CD14-positive monocyte (primary cell): ENCODE measurements at regions not wholly inside any gene's neighbourhood (a gene's known extent, or its start where the extent isn't known, plus 50 kb on each side); places are given as distances from the start of the nearest gene placed in this dataset.
"Not testable (repeated sequence)": the region's sequence is repeated elsewhere in the genome, so short reads cannot be mapped to it uniquely, and the experiment has no call there.

Source experiments
- DNase-seq, 3 donors: peaks; one replicate each; pipeline ENCODE4 v3.0.0-alpha.2; 2011 to 2022
- H2AFZ ChIP-seq: 2 replicates; pipeline ENCODE4 v1.6.0; 2012; ENCODE audit warnings: mild to moderate bottlenecking, low read depth, low read length, inconsistent platforms; ENCODE audit not compliant: insufficient read depth, poor library complexity, severe bottlenecking
- H3K27ac ChIP-seq, 2 donors: 1 replicate in 1 of 2; 2 replicates in 1 of 2; pipeline ENCODE4 v1.5.1; 2012 to 2013; ENCODE audit warnings: low read length in 2 of 2, control low read depth in 1 of 2, inconsistent platforms in 1 of 2, low read depth in 1 of 2, mild to moderate bottlenecking in 1 of 2
- H3K27me3 ChIP-seq, 2 donors: one replicate each; pipeline versions ENCODE4 v1.6.0 to v1.6.1; 2011 to 2013; ENCODE audit warnings: low read length in 2 of 2; ENCODE audit not compliant: control insufficient read depth in 2 of 2, insufficient read depth in 2 of 2
- H3K36me3 ChIP-seq, 2 donors: replicated peaks in 1 of 2; 1 replicate in 1 of 2; 2 replicates in 1 of 2; pipeline versions ENCODE4 v1.5.1 to v1.6.1; 2012 to 2013; ENCODE audit warnings: low read length in 2 of 2, control low read depth in 1 of 2, inconsistent platforms in 1 of 2, mild to moderate bottlenecking in 1 of 2; ENCODE audit not compliant: insufficient read depth in 2 of 2, control insufficient read depth in 1 of 2
- H3K4me1 ChIP-seq, 2 donors: 1 replicate in 1 of 2; 2 replicates in 1 of 2; pipeline versions ENCODE4 v1.5.1 to v1.6.1; 2012 to 2013; ENCODE audit warnings: low read length in 2 of 2, control low read depth in 1 of 2, inconsistent platforms in 1 of 2, mild to moderate bottlenecking in 1 of 2, moderate library complexity in 1 of 2; ENCODE audit not compliant: insufficient read depth in 2 of 2, control insufficient read depth in 1 of 2
- H3K4me2 ChIP-seq: replicated peaks from 2 replicates; pipeline ENCODE3; 2012; ENCODE audit warnings: low read length, moderate library complexity, mild to moderate bottlenecking; ENCODE audit not compliant: poor library complexity, severe bottlenecking; ENCODE audit errors: extremely low read depth
- H3K4me3 ChIP-seq, 3 experiments: fragments of 200-600 bp in 1 of 3; sonication (generic) in 1 of 3; replicated peaks in 1 of 3; 1 replicate in 2 of 3; 2 replicates in 1 of 3; pipeline ENCODE4 v1.5.1; 2011 to 2013; ENCODE audit warnings: low read length in 3 of 3, mild to moderate bottlenecking in 3 of 3, control low read depth in 2 of 3, low read depth in 2 of 3, inconsistent platforms in 1 of 3, moderate library complexity in 1 of 3
- H3K79me2 ChIP-seq: 2 replicates; pipeline ENCODE4 v1.6.0; 2012; ENCODE audit warnings: mild to moderate bottlenecking, control low read depth, inconsistent platforms, low read length, moderate library complexity; ENCODE audit not compliant: insufficient read depth
- H3K9ac ChIP-seq: 2 replicates; pipeline ENCODE4 v1.6.0; 2017; ENCODE audit warnings: low read length, mild to moderate bottlenecking; ENCODE audit not compliant: insufficient read depth, poor library complexity, severe bottlenecking
- H3K9me3 ChIP-seq, 2 donors: replicated peaks in 1 of 2; 1 replicate in 1 of 2; 2 replicates in 1 of 2; pipeline versions ENCODE4 v1.5.1 to v1.6.1; 2012 to 2013; ENCODE audit warnings: low read length in 2 of 2, control low read depth in 1 of 2; ENCODE audit not compliant: control insufficient read depth in 1 of 2, insufficient read depth in 1 of 2
- H4K20me1 ChIP-seq: 2 replicates; pipeline ENCODE4 v1.6.0; 2012; ENCODE audit warnings: mild to moderate bottlenecking, low read length, control low read depth, moderate library complexity; ENCODE audit not compliant: insufficient read depth
- H3K27ac Mint-ChIP-seq, 7 donors: one replicate each; pipeline ENCODE4 v1.8.0; 2020; ENCODE audit warnings: mild to moderate bottlenecking in 7 of 7, mixed read lengths in 7 of 7, moderate library complexity in 6 of 7, inconsistent platforms in 2 of 7
- H3K27me3 Mint-ChIP-seq, 3 donors: one replicate each; pipeline ENCODE4 v1.8.0; 2021 to 2022; ENCODE audit warnings: low read depth in 3 of 3, mild to moderate bottlenecking in 3 of 3, mixed read lengths in 3 of 3, moderate library complexity in 3 of 3, inconsistent platforms in 1 of 3
- H3K36me3 Mint-ChIP-seq, 2 donors: one replicate each; pipeline ENCODE4 v1.8.0; 2020; ENCODE audit warnings: mixed read lengths in 2 of 2, inconsistent platforms in 1 of 2, mild to moderate bottlenecking in 1 of 2
- H3K4me1 Mint-ChIP-seq: one replicate; pipeline ENCODE4 v1.8.0; 2020; ENCODE audit warnings: mild to moderate bottlenecking, mixed read lengths
- H3K4me3 Mint-ChIP-seq, 2 donors: one replicate each; pipeline ENCODE4 v1.8.0; 2020; ENCODE audit warnings: mild to moderate bottlenecking in 2 of 2, mixed read lengths in 2 of 2, moderate library complexity in 1 of 2
- H3K9me3 Mint-ChIP-seq, 7 donors: one replicate each; pipeline ENCODE4 v1.8.0; 2020 to 2022; ENCODE audit warnings: mixed read lengths in 7 of 7, mild to moderate bottlenecking in 6 of 7, moderate library complexity in 6 of 7, inconsistent platforms in 2 of 7
- WGBS: methylation state at CpG from one replicate; pipeline ENCODE4 v1.1.5; 2013; ENCODE audit warnings: missing lambda C conversion rate; ENCODE audit not compliant: insufficient coverage; 5-methylcytosine and 5-hydroxymethylcytosine counted together
- intact Hi-C, 2 donors: fragments of 100-400 bp; cut with micrococcal nuclease; formaldehyde crosslinking; loops; one replicate each; pipeline versions ENCODE4 v1.15.0 to v1.15.1; 2023
- TF ChIP-seq, protein P1 (sequence below): fragments of 200-600 bp; IDR thresholded peaks from one replicate; pipeline ENCODE4 v1.8.0; 2022; ENCODE audit warnings: antibody characterized with exemption, mild to moderate bottlenecking

GRCh38 chr7:79979437-79979836 lies 155.2 kb upstream of the GNAI1 start:
- Histone ChIP-seq H3K4me1 (no peaks in the 10 kb centered on the region), H3K27ac (no peak overlapping the region), H3K79me2 (no peaks in the 10 kb centered on the region), H3K9me3 (peaks cover 0 to 9% of the 10 kb centered on the region in 2 donors), H3K4me3 (no peak overlapping the region), H3K36me3 (no peaks in the 10 kb centered on the region), H3K27me3 (no peaks in the 10 kb centered on the region), H3K4me2 (no peak overlapping the region), H4K20me1 (no peaks in the 10 kb centered on the region), H3K9ac (no peak overlapping the region), H2AFZ (no peak overlapping the region)
- H3K4me3 Mint-ChIP-seq = no peak overlapping the region
- no peaks in the 10 kb centered on the region for H3K4me1 Mint-ChIP-seq
- peaks cover 0 to 2% (median 0%) of the 10 kb centered on the region in 3 donors for H3K27me3 Mint-ChIP-seq
- H3K27ac Mint-ChIP-seq = no peak overlapping the region
- DNase-seq = no peak
- WGBS = no CpG with 5 or more reads among the region's 2 CpGs
- TF ChIP-seq, protein P1, sequence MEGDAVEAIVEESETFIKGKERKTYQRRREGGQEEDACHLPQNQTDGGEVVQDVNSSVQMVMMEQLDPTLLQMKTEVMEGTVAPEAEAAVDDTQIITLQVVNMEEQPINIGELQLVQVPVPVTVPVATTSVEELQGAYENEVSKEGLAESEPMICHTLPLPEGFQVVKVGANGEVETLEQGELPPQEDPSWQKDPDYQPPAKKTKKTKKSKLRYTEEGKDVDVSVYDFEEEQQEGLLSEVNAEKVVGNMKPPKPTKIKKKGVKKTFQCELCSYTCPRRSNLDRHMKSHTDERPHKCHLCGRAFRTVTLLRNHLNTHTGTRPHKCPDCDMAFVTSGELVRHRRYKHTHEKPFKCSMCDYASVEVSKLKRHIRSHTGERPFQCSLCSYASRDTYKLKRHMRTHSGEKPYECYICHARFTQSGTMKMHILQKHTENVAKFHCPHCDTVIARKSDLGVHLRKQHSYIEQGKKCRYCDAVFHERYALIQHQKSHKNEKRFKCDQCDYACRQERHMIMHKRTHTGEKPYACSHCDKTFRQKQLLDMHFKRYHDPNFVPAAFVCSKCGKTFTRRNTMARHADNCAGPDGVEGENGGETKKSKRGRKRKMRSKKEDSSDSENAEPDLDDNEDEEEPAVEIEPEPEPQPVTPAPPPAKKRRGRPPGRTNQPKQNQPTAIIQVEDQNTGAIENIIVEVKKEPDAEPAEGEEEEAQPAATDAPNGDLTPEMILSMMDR = no peak
- H3K36me3 Mint-ChIP-seq = no peaks in the 10 kb centered on the region
- intact Hi-C loops = no loop called here
- peaks cover 7 to 21% (median 16%) of the 10 kb centered on the region in 7 donors for H3K9me3 Mint-ChIP-seq

DNA sequence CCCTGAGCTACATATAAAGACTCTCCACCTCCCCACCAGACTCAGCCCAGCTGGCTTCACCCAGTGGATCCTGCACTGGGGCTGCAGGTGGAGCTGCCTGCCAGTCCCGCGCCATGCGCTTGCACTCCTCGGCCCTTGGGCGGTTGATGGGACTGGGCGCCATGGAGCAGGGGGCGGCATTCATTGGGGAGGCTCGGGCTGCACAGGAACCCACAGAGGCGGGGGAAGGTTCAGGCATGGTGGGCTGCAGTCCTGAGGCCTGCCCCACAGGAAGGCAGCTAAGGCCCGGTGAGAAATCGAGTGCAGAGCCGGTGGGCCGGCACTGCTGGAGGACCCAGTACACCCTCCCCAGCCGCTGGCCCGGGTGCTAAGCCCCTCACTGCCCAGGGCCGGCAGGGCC lies 157.2 kb upstream of the GNAI1 start:
- TF ChIP-seq, protein P1 = no peak
- intact Hi-C loops = no loop called here
- WGBS = over 99% methylated on average over 15 of the region's 16 CpGs

DNA sequence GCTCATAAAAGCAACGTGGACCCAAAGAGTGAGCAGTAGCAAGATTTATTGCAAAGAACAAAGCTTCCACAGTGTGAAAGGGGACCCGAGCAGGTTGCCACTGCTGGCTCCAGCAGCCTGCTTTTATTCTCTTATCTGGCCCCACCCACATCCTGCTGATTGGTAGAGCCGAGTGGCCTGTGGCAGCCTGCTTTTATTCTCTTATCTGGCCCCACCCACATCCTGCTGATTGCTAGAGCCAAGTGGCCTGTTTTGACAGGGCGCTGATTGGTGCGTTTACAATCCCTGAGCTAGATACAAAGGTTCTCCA lies 158.0 kb upstream of the GNAI1 start:
- intact Hi-C loops, H4K20me1 ChIP-seq, H3K27ac Mint-ChIP-seq, H3K4me3 Mint-ChIP-seq, H3K4me1 ChIP-seq, H3K4me3 ChIP-seq, H3K27ac ChIP-seq, H3K4me1 Mint-ChIP-seq, H3K36me3 ChIP-seq, H3K27me3 ChIP-seq, H3K79me2 ChIP-seq, H3K9me3 ChIP-seq, H3K9ac ChIP-seq, H2AFZ ChIP-seq, H3K27me3 Mint-ChIP-seq, DNase-seq, H3K4me2 ChIP-seq, H3K36me3 Mint-ChIP-seq: not testable (repeated sequence)
- H3K9me3 Mint-ChIP-seq = peaks cover 7 to 21% (median 16%) of the 10 kb centered on the region in 7 donors
- 88% methylated on average over 4 of the region's 5 CpGs for WGBS

More for the DNA sequence above, 157.2 kb upstream of the GNAI1 start:
- Mint-ChIP-seq H3K27me3 (peaks cover 0 to 2% (median 0%) of the 10 kb centered on the region in 3 donors), H3K9me3 (peaks cover 7 to 21% (median 16%) of the 10 kb centered on the region in 7 donors), H3K36me3 (no peaks in the 10 kb centered on the region), H3K4me3 (no peak overlapping the region), H3K4me1 (no peaks in the 10 kb centered on the region), H3K27ac (no peak overlapping the region)
- H3K27ac ChIP-seq = no peak overlapping the region
- no peak for DNase-seq
- no peak overlapping the region for H3K4me3 ChIP-seq
- H3K4me2 ChIP-seq = no peak overlapping the region
- no peaks in the 10 kb centered on the region for H3K27me3 ChIP-seq
- H4K20me1 ChIP-seq = no peaks in the 10 kb centered on the region
- no peaks in the 10 kb centered on the region for H3K4me1 ChIP-seq
- H3K9me3 ChIP-seq = peaks cover 0 to 9% of the 10 kb centered on the region in 2 donors
- H2AFZ ChIP-seq = no peak overlapping the region
- no peaks in the 10 kb centered on the region for H3K36me3 ChIP-seq
- H3K9ac ChIP-seq = no peak overlapping the region
- no peaks in the 10 kb centered on the region for H3K79me2 ChIP-seq
